ENCODE measurements at regions not wholly inside any gene's neighbourhood (a gene's known extent, or its start where the extent isn't known, plus 50 kb on each side); places are given as distances from the start of the nearest gene placed in this dataset.

DNA sequence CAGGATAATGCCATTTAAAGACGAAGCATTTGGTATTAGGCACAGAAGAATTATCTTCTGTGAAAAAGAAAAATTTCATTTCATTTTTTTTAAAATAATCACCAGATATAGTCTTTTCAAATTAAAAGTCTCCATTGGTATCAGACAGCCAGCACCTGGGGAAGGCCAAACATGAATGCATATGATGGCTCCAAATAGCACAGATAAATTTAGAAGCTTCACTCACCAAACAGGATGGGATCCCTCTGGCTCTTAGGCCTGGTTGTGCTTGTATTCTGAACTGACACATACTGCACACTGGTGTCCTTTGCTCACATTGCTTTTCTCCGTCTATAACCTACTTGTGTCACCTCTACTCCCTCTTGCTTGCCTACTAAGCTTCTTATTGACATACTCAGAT lies 169.5 kb upstream of the CHRM2 start:
- Mint-ChIP-seq H3K36me3 (ENCODE audit: low read depth) (no peaks in the 10 kb centered on the region), H3K4me3 (no peak overlapping the region), H3K27ac (no peak overlapping the region), H3K4me1 (ENCODE audit: low read depth) (no peaks in the 10 kb centered on the region), H3K27me3 (ENCODE audit: insufficient read depth) (no peaks in the 10 kb centered on the region), H3K9me3 (no peaks in the 10 kb centered on the region; the same call in 1 of the 2 replicates)
- TF ChIP-seq, protein P1, sequence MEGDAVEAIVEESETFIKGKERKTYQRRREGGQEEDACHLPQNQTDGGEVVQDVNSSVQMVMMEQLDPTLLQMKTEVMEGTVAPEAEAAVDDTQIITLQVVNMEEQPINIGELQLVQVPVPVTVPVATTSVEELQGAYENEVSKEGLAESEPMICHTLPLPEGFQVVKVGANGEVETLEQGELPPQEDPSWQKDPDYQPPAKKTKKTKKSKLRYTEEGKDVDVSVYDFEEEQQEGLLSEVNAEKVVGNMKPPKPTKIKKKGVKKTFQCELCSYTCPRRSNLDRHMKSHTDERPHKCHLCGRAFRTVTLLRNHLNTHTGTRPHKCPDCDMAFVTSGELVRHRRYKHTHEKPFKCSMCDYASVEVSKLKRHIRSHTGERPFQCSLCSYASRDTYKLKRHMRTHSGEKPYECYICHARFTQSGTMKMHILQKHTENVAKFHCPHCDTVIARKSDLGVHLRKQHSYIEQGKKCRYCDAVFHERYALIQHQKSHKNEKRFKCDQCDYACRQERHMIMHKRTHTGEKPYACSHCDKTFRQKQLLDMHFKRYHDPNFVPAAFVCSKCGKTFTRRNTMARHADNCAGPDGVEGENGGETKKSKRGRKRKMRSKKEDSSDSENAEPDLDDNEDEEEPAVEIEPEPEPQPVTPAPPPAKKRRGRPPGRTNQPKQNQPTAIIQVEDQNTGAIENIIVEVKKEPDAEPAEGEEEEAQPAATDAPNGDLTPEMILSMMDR (IDR thresholded peaks at IDR 0.05), result no peak
- DNase-seq, result no peak

DNA sequence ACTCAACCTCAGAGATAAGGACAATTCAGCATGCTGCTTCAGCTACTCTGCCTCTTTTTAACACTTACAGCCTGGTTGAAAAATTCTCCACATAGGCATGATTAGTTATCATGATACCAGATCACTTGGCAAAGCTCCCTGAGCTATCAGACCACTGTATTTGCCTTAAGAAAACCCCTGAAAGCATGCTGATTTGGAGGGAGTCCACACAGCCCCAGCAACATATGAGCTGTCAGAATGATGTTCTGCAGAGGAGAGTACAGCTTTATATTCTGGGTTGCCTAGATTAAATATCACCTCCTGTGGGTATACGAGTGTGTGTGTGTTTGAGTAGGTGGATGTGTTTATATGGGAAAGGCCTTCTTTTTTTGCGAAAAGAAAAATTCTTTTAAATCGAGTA lies 170.2 kb upstream of the CHRM2 start:
- no peak for DNase-seq
- TF ChIP-seq, protein P1 (IDR thresholded peaks at IDR 0.05), result no peak
- H3K27me3 Mint-ChIP-seq (ENCODE audit: insufficient read depth), result no peaks in the 10 kb centered on the region
- no peaks in the 10 kb centered on the region for H3K36me3 Mint-ChIP-seq (ENCODE audit: low read depth)
- H3K27ac Mint-ChIP-seq, result no peak overlapping the region
- no peak overlapping the region for H3K4me3 Mint-ChIP-seq
- no peaks in the 10 kb centered on the region for H3K4me1 Mint-ChIP-seq (ENCODE audit: low read depth)
- no peaks in the 10 kb centered on the region; the same call in 1 of the 2 replicates for H3K9me3 Mint-ChIP-seq

DNA sequence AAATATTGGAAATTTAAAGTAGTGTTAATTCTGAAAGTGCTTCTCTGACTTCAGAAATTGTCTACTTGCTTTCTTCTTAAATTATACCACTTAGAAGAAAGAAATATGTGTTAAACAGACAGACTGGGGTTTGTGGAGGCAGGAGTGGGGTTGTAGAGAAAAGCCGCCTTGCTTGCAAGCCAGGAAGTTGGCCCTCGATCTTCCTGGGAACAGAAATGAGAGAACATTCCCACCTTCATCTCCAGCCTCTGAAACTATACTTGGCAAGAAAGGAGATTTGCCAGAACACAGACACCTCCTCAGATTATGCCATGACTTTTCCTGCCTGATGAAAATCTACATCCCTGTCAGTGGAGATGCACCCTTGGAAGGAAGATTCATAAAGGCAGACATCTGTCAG lies 171.2 kb upstream of the CHRM2 start:
- Mint-ChIP-seq H3K27me3 (ENCODE audit: insufficient read depth) (no peaks in the 10 kb centered on the region), H3K27ac (no peak overlapping the region), H3K4me1 (ENCODE audit: low read depth) (no peaks in the 10 kb centered on the region), H3K36me3 (ENCODE audit: low read depth) (no peaks in the 10 kb centered on the region), H3K4me3 (no peak overlapping the region), H3K9me3 (no peaks in the 10 kb centered on the region; the same call in 1 of the 2 replicates)
- DNase-seq, result no peak
- TF ChIP-seq, protein P1 (IDR thresholded peaks at IDR 0.05), result no peak

DNA sequence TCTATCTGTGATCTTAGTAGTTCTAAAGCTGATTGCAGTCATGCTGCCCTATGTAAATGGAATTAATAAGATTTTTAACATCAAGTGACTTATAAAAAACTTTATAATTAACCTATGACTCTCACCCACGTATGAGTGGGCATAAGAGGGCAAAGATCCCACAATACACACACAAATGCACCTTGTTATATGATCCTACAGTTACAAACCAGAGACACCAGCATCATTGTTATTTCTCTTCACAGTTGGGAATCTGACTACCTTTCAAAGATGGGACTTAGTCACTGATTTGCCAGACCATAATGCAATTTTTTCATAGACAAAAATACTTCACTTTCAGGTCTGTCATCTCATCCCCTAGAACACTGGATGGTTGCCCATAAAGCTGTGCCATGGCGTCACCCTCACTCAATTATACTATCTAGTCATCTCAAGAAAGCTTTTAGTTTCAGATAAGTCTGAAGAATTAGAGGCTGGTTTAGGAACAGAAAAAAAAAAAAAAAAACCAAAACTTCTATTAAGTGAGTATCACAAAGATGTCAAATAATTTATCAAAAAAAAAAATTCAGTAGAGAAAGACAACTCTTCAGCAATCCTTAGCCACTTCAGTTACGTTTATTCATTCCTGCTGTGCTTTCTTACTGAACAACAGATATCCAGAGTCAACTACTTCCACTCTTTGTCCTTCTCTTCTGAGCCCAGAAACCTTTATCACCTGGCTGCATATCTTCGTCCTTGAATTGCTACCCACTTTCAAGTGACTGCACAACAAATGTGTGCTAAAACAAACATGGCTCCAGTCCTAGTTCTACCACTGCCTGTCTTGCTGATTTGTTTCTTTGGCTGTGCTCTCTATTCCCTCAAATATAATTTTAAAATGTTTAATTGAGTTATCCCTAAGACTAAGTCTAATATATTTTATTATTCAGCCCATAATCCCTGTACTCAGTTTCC lies 175.0 kb upstream of the CHRM2 start:
- Mint-ChIP-seq H3K36me3 (ENCODE audit: low read depth) (no peaks in the 10 kb centered on the region), H3K4me1 (ENCODE audit: low read depth) (no peaks in the 10 kb centered on the region; the same call in 1 of the 2 replicates), H3K4me3 (no peak overlapping the region), H3K27ac (no peak overlapping the region), H3K9me3 (no peaks in the 10 kb centered on the region), H3K27me3 (ENCODE audit: insufficient read depth) (no peaks in the 10 kb centered on the region)
- DNase-seq, result no peak
- TF ChIP-seq, protein P1 (IDR thresholded peaks at IDR 0.05), result no peak

DNA sequence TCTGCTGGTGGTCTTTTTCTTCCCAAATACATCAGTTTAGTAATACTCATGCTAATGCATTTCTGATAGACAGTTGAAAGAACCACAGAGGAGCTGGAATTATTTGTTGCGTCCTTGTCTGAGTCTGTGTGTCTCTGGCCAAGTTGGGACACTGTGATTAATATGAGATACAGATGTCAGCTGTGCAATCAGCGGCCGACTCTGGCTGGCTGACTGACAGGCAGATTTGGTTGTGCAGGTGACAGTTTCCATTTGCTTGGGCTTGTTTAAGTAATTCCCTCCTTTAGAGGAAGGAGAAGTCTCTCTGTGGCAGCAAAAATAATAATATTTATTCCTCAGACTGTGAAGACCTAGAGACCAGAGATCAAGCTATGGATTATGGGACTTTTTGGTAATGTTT lies 176.2 kb upstream of the CHRM2 start:
- H3K27ac Mint-ChIP-seq, result no peak overlapping the region
- no peak for DNase-seq
- H3K4me3 Mint-ChIP-seq, result no peak overlapping the region
- H3K27me3 Mint-ChIP-seq (ENCODE audit: insufficient read depth), result no peaks in the 10 kb centered on the region
- TF ChIP-seq, protein P1 (IDR thresholded peaks at IDR 0.05), result no peak
- H3K36me3 Mint-ChIP-seq (ENCODE audit: low read depth), result no peaks in the 10 kb centered on the region
- H3K9me3 Mint-ChIP-seq, result no peaks in the 10 kb centered on the region
- peaks cover 7% of the 10 kb centered on the region; the same call in 1 of the 2 replicates for H3K4me1 Mint-ChIP-seq (ENCODE audit: low read depth)
